HG02943 (cell line): ENCODE measurements at regions not wholly inside any gene's neighbourhood (a gene's known extent, or its start where the extent isn't known, plus 50 kb on each side); places are given as distances from the start of the nearest gene placed in this dataset.

Experiments used
- ATAC-seq: cut with Tn5 transposase; IDR thresholded peaks from one replicate; pipeline ENCODE4 v1.9.1; 2021; ENCODE audit warnings: mild to moderate bottlenecking, low read depth, moderate library complexity; ENCODE audit not compliant: unreplicated experiment

- ATAC-seq = no peak
Observed at GRCh38 chr12:85733221-85733840, 102.9 kb downstream of the RASSF9 start.

DNA sequence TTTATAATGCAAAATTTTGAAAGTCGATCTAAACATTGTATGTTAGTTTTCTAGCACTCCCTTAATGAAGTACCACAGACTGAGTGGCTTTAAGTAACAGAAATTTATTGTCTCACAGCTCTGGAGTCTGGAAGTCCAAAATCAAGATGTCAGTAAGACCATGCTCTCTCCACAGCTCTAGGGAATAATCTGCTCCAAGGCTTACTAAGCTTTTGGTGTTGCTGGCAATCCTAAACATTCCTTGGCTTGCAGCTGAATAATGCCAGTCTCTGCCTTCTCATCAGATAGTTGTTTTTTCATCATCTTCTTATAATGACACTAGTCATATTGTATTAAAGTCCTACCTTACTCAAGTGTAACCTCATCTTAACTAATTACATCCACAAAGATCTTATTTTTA, 102.2 kb downstream of the RASSF9 start:
- ATAC-seq = no peak

DNA sequence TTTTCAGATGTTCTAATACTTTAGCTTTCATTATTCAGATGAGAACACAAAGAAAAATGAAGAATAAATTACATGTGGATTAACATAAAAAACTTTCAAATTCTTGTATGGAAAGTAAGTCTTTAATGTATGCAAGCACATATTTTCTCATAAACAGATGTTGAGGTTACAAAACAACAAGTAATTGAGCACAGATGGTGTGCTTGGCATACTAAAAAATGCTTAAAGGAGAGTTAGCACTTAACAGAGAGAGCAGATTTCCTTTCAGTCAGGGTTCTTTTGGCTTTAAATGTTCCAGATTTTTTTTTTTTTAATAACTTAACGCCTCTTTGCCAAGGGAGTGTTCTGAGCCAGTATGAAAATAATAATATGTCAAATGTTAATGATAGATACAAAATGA, 96.0 kb downstream of the RASSF9 start:
- no peak for ATAC-seq

GRCh38 chr12:85741046-85741445, 95.2 kb downstream of the RASSF9 start:
- ATAC-seq = no peak

DNA sequence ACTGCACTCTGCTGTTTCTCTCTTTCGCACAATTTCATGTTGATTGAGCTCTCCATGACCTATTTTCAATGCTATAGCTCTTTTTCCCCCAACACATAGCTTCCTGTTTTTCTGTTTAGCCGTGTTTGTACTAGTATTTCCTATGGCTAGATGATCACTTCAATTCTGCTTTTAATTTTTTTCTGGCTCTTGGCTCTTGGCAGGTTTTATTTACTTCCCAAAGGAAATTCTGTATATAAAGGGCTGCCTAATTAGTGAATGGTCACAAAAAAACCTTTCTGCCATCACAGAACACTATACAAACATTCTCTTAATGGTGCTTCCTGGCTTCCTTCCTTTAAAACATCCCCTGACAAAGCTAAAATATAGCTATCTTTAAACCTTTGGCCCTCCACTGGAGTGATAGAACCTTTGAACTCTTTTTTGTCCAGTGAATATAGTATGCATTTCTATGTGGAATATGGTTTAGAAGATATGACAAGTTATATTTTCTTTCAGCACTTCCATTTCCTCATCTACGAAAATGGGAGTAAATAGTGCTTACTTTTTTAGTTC, 88.2 kb downstream of the RASSF9 start:
- ATAC-seq = no peak
